Heart left ventricle (tissue), 16 donors: ENCODE measurements at regions not wholly inside any gene's neighbourhood (a gene's known extent, or its start where the extent isn't known, plus 50 kb on each side); places are given as distances from the start of the nearest gene placed in this dataset.

Experiments used
- ATAC-seq, 4 donors: fragments of 200-7000 bp; cut with Tn5 transposase; one replicate each; pipeline ENCODE4 v1.9.1; 2020 to 2022; ENCODE audit warnings: moderate library complexity in 4 of 4, mild to moderate bottlenecking in 3 of 4, moderate number of reproducible peaks in 1 of 4
- DNase-seq, 5 donors: peaks; one replicate each; pipeline ENCODE4 v3.0.0-alpha.2; 2020
- H3K27ac ChIP-seq, 12 donors: fragments of 200-600 bp; sonication (generic) in 4 of 12; one replicate each; pipeline versions ENCODE4 v1.5.0 to v1.8.0; 2016 to 2022; ENCODE audit warnings: mild to moderate bottlenecking in 2 of 12
- H3K27me3 ChIP-seq, 9 donors: fragments of 200-600 bp; sonication (generic) in 2 of 9; one replicate each; pipeline versions ENCODE4 v1.5.1 to v1.8.0; 2016 to 2022; ENCODE audit warnings: mild to moderate bottlenecking in 3 of 9
- H3K36me3 ChIP-seq, 9 donors: fragments of 200-600 bp; sonication (generic) in 2 of 9; one replicate each; pipeline versions ENCODE4 v1.5.0 to v1.8.0; 2018 to 2022; ENCODE audit warnings: mild to moderate bottlenecking in 2 of 9
- H3K4me1 ChIP-seq, 12 donors: fragments of 200-600 bp; sonication (generic) in 4 of 12; one replicate each; pipeline versions ENCODE4 v1.5.0 to v1.8.0; 2016 to 2022; ENCODE audit warnings: mild to moderate bottlenecking in 3 of 12
- H3K4me3 ChIP-seq, 12 donors: fragments of 200-600 bp; sonication (generic) in 4 of 12; one replicate each; pipeline versions ENCODE4 v1.5.0 to v1.8.0; 2017 to 2022; ENCODE audit warnings: mild to moderate bottlenecking in 9 of 12, moderate library complexity in 4 of 12
- H3K9me3 ChIP-seq, 12 donors: fragments of 200-600 bp; sonication (generic) in 4 of 12; one replicate each; pipeline versions ENCODE4 v1.5.0 to v1.8.0; 2016 to 2022; ENCODE audit warnings: mild to moderate bottlenecking in 1 of 12
- POLR2A ChIP-seq, 2 donors: fragments of 450-650 bp; IDR thresholded peaks; one replicate each; pipeline ENCODE4 v1.6.1; 2017; ENCODE audit warnings: antibody characterized with exemption in 2 of 2, mild to moderate bottlenecking in 2 of 2, moderate library complexity in 2 of 2
- whole genome bisulfite sequencing, 4 donors: extraction: QIAGEN DNeasy Blood & Tissue Kit in 2 of 4; methylation state at CpG; one replicate each; pipeline versions ENCODE4 v1.1.5 to v1.1.7; 2013 to 2018; 5-methylcytosine and 5-hydroxymethylcytosine counted together
- intact Hi-C, 10 donors: fragments of 100-400 bp; cut with DNase I; formaldehyde crosslinking; loops; one replicate each; pipeline versions ENCODE4 v1.11.1 to v1.14.2; 2022
- TF ChIP-seq, protein P1 (sequence below), 12 donors: fragments of 200-600 bp; sonication (generic) in 4 of 12; IDR thresholded peaks; one replicate each; pipeline versions ENCODE4 v1.5.0 to v1.8.0; 2018 to 2022; ENCODE audit warnings: antibody characterized with exemption in 12 of 12, mild to moderate bottlenecking in 5 of 12
- donor health status: ischemic (EF 13 %, LVEDD 7.1; RV severe dilation, severe dysfunction).
- donor health status: healthy with polysubstance abuse.
- donor health status: DM: no; HTN: yes; CAD: no.
- donor health status: DM: no; HTN: no; CAD: no.
- donor health status: ischemic (EF 25% LVEDD 6.9; RV normal size, moderate dysfunction).
- donor health status: ischemic (EF 25% LVEDD 5.7; RV mildly dilated, moderate dysfunction).
- donor health status: healthy.
- donor health status: DM: yes; HTN: yes; CAD: no.
- donor health status: ischemic (EF 35%, LVEDD 5.7; RV mildly dilated, moderate dysfunction).
- donor health status: nonischemic (EF 11% LVEDD 7.7; RV severe dilation, severe dysfunction).
- donor health status: DM: yes; HTN: yes; CAD: no.
- donor health status: PGD.
- donor health status: ischemic (EF 29% LVEDD 5.4; RV normal size, mild dysfunction).
- donor health status: nonischemic (EF 23%, LVEDD 6.1; RV moderate dilation, normal function).

- WGBS, 4 donors: 69 to 76% (median 71%) methylated on average over 7 of the region's 7 CpGs
- TF ChIP-seq, protein P1, sequence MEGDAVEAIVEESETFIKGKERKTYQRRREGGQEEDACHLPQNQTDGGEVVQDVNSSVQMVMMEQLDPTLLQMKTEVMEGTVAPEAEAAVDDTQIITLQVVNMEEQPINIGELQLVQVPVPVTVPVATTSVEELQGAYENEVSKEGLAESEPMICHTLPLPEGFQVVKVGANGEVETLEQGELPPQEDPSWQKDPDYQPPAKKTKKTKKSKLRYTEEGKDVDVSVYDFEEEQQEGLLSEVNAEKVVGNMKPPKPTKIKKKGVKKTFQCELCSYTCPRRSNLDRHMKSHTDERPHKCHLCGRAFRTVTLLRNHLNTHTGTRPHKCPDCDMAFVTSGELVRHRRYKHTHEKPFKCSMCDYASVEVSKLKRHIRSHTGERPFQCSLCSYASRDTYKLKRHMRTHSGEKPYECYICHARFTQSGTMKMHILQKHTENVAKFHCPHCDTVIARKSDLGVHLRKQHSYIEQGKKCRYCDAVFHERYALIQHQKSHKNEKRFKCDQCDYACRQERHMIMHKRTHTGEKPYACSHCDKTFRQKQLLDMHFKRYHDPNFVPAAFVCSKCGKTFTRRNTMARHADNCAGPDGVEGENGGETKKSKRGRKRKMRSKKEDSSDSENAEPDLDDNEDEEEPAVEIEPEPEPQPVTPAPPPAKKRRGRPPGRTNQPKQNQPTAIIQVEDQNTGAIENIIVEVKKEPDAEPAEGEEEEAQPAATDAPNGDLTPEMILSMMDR (IDR thresholded peaks at IDR 0.05): no peak
- TF ChIP-seq POLR2A (IDR thresholded peaks at IDR 0.05): no peak
- no peaks in the 10 kb centered on the region for H3K36me3 ChIP-seq
- DNase-seq: no peak
- H3K9me3 ChIP-seq: no peaks in the 10 kb centered on the region
- intact Hi-C loops: no loop called here
- H3K27ac ChIP-seq: no peak overlapping the region
- H3K4me1 ChIP-seq: peaks cover 0 to 44% (median 0%) of the 10 kb centered on the region in 12 donors
- H3K27me3 ChIP-seq: no peaks in the 10 kb centered on the region
- H3K4me3 ChIP-seq: peak overlapping the region in 1 of 12 donors; percentile 59
- ATAC-seq: no peak
Measured at GRCh38 chr6:11380549-11380948, 148.1 kb upstream of the NEDD9 start.

DNA sequence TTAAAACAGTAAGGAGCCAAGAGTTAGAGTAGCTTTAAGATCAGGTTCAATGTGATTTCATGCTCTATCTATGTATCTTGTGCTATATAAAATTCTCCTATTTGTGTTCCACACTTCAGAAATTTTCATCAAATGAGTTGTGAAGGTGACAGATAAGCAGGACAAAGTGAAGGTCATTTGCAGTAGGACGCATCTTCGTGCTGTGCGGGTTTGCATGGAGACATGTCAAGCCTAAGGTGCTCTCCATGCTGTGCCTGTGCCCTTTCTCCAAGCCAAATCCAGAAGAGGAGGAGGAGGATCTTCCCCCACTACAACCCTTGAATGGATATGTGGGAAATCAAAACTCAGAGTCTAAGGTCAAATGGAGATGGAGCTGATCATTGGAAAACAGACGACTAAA, 147.3 kb upstream of the NEDD9 start:
- Histone ChIP-seq H3K27ac (no peak overlapping the region), H3K9me3 (no peaks in the 10 kb centered on the region), H3K27me3 (no peaks in the 10 kb centered on the region), H3K4me3 (no peak overlapping the region), H3K36me3 (no peaks in the 10 kb centered on the region), H3K4me1 (peaks cover 0 to 52% (median 0%) of the 10 kb centered on the region in 12 donors)
- ATAC-seq (no peak), DNase-seq (no peak)
- WGBS, 4 donors: 95 to 98% (median 97%) methylated on average over 4 of the region's 4 CpGs
- TF ChIP-seq POLR2A (IDR thresholded peaks at IDR 0.05): no peak
- TF ChIP-seq, protein P1 (IDR thresholded peaks at IDR 0.05): no peak
- intact Hi-C loops: no loop called here

- Histone ChIP-seq H3K36me3 (no peaks in the 10 kb centered on the region), H3K4me1 (peaks cover 0 to 63% (median 0%) of the 10 kb centered on the region in 12 donors), H3K4me3 (no peak overlapping the region), H3K27ac (no peak overlapping the region), H3K27me3 (no peaks in the 10 kb centered on the region), H3K9me3 (no peaks in the 10 kb centered on the region)
- 73 to 85% (median 76%) methylated on average over 4 of the region's 4 CpGs for WGBS, 4 donors
- DNase-seq (no peak), ATAC-seq (no peak)
- TF ChIP-seq POLR2A (IDR thresholded peaks at IDR 0.05): no peak
- TF ChIP-seq, protein P1 (IDR thresholded peaks at IDR 0.05): no peak
- intact Hi-C loops: no loop called here
Measured at GRCh38 chr6:11378639-11379038, 146.2 kb upstream of the NEDD9 start.

- no peaks in the 10 kb centered on the region for H3K9me3 ChIP-seq
- no peak overlapping the region for H3K4me3 ChIP-seq
- no peak for DNase-seq
- H3K27ac ChIP-seq: peak overlapping the region in 2 of 12 donors; percentile 20 to 69
- H3K4me1 ChIP-seq: peaks cover 0 to 73% (median 13%) of the 10 kb centered on the region in 12 donors
- no peaks in the 10 kb centered on the region for H3K36me3 ChIP-seq
- TF ChIP-seq, protein P1 (IDR thresholded peaks at IDR 0.05): no peak
- no peak for TF ChIP-seq POLR2A (IDR thresholded peaks at IDR 0.05)
- no peaks in the 10 kb centered on the region for H3K27me3 ChIP-seq
- 70 to 76% (median 72%) methylated on average over 4 of the region's 4 CpGs for WGBS, 4 donors
- ATAC-seq: peak in 3 of 4 donors; percentile 41 to 76 (median 67)
- intact Hi-C loops: loop anchor here in 1 of 10 donors (5.0 kb wide), 1 partner anchor 118 kb away; no protein-coding TSS in a partner anchor
Measured at GRCh38 chr6:11374036-11375010, 141.9 kb upstream of the NEDD9 start.
